ENCODE measurements at regions not wholly inside any gene's neighbourhood (a gene's known extent, or its start where the extent isn't known, plus 50 kb on each side); places are given as distances from the start of the nearest gene placed in this dataset.

DNA sequence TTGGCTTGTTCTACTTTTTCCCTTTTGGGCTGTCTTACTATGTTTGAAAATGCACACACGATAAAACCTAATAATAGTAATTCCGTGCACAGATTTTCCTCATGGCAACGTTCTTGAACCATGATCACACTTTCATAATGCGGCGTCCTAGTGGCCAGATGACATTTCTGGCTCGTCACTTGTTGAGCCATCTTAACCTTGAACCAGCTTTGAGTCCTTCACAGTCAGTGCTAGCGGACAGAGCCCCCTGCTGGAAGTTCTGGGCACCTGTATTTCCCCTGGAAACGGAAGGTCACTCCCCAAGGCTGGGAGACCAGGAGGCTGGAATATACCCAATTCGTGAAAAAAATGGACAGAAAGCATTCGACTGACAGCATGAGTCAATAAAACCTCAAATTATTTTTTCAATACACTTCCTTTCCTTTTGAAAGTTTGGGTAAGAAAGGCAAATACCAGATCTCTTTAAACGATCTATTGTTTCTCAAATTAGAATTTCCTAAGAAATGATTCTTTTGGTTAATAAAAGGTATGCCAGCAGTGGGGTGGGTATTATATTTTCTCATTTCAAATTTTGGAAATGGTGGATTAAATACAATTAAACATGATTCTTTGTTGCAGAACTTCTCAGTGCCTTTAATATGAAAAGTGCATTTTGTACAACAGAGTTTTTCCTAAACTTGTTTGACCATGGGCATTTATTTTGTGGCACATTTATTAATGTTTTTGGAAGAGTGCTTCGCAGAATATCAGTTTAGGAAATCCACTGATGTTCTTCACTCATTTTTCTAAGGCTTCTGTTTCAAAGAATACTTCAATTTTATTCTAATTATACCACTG lies 542.3 kb downstream of the QKI start (continued):
- TF ChIP-seq, protein P1, sequence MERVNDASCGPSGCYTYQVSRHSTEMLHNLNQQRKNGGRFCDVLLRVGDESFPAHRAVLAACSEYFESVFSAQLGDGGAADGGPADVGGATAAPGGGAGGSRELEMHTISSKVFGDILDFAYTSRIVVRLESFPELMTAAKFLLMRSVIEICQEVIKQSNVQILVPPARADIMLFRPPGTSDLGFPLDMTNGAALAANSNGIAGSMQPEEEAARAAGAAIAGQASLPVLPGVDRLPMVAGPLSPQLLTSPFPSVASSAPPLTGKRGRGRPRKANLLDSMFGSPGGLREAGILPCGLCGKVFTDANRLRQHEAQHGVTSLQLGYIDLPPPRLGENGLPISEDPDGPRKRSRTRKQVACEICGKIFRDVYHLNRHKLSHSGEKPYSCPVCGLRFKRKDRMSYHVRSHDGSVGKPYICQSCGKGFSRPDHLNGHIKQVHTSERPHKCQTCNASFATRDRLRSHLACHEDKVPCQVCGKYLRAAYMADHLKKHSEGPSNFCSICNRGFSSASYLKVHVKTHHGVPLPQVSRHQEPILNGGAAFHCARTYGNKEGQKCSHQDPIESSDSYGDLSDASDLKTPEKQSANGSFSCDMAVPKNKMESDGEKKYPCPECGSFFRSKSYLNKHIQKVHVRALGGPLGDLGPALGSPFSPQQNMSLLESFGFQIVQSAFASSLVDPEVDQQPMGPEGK (CRISPR knock-in tag; IDR thresholded peaks at IDR 0.05): 0 out of 2 replicates have a peak, but pooled peaks have one; percentile 16
- TF ChIP-seq ZKSCAN5 (CRISPR knock-in tag; IDR thresholded peaks at IDR 0.05) (no peak), ONECUT2 (CRISPR knock-in tag; IDR thresholded peaks at IDR 0.05) (no peak), ZNF563 (CRISPR knock-in tag; IDR thresholded peaks at IDR 0.05) (no peak), ZFP36 (IDR thresholded peaks at IDR 0.05; ENCODE audit: borderline replicate concordance, low read depth, low read length, partially characterized antibody) (no peak), RARA (CRISPR knock-in tag; IDR thresholded peaks at IDR 0.05) (peak; percentile 53), NPAS2 (CRISPR knock-in tag; IDR thresholded peaks at IDR 0.05; ENCODE audit: borderline replicate concordance) (no peak), ZNF138 (CRISPR knock-in tag; IDR thresholded peaks at IDR 0.05; ENCODE audit: low read depth) (no peak), WIZ (CRISPR knock-in tag; IDR thresholded peaks at IDR 0.05) (no peak), HMG20B (CRISPR knock-in tag; conservative IDR thresholded peaks at IDR 0.05) (no peak), ZNF737 (CRISPR knock-in tag; IDR thresholded peaks at IDR 0.05; ENCODE audit: borderline replicate concordance) (no peak), ESRRA (CRISPR knock-in tag; IDR thresholded peaks at IDR 0.05; ENCODE audit: low read depth) (peak; percentile 90), ZNF644 (CRISPR knock-in tag; IDR thresholded peaks at IDR 0.05; ENCODE audit: low read depth) (peak; percentile 78), STAT5B (CRISPR knock-in tag; IDR thresholded peaks at IDR 0.05) (no peak), NBN (conservative IDR thresholded peaks at IDR 0.05) (no peak), ZNF766 (CRISPR knock-in tag; IDR thresholded peaks at IDR 0.05; ENCODE audit: borderline replicate concordance) (no peak), XRCC5 (optimal IDR thresholded peaks at IDR 0.05; ENCODE audit: low read length) (peak; percentile 88), ZFP36L2 (CRISPR knock-in tag; IDR thresholded peaks at IDR 0.05) (no peak)
- TF ChIP-seq, protein P2, sequence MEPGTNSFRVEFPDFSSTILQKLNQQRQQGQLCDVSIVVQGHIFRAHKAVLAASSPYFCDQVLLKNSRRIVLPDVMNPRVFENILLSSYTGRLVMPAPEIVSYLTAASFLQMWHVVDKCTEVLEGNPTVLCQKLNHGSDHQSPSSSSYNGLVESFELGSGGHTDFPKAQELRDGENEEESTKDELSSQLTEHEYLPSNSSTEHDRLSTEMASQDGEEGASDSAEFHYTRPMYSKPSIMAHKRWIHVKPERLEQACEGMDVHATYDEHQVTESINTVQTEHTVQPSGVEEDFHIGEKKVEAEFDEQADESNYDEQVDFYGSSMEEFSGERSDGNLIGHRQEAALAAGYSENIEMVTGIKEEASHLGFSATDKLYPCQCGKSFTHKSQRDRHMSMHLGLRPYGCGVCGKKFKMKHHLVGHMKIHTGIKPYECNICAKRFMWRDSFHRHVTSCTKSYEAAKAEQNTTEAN (CRISPR knock-in tag; conservative IDR thresholded peaks at IDR 0.05): no peak
- TF ChIP-seq, protein P3, sequence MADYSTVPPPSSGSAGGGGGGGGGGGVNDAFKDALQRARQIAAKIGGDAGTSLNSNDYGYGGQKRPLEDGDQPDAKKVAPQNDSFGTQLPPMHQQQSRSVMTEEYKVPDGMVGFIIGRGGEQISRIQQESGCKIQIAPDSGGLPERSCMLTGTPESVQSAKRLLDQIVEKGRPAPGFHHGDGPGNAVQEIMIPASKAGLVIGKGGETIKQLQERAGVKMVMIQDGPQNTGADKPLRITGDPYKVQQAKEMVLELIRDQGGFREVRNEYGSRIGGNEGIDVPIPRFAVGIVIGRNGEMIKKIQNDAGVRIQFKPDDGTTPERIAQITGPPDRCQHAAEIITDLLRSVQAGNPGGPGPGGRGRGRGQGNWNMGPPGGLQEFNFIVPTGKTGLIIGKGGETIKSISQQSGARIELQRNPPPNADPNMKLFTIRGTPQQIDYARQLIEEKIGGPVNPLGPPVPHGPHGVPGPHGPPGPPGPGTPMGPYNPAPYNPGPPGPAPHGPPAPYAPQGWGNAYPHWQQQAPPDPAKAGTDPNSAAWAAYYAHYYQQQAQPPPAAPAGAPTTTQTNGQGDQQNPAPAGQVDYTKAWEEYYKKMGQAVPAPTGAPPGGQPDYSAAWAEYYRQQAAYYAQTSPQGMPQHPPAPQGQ (CRISPR knock-in tag; IDR thresholded peaks at IDR 0.05; ENCODE audit: borderline replicate concordance): no peak
- TF ChIP-seq, protein P4, sequence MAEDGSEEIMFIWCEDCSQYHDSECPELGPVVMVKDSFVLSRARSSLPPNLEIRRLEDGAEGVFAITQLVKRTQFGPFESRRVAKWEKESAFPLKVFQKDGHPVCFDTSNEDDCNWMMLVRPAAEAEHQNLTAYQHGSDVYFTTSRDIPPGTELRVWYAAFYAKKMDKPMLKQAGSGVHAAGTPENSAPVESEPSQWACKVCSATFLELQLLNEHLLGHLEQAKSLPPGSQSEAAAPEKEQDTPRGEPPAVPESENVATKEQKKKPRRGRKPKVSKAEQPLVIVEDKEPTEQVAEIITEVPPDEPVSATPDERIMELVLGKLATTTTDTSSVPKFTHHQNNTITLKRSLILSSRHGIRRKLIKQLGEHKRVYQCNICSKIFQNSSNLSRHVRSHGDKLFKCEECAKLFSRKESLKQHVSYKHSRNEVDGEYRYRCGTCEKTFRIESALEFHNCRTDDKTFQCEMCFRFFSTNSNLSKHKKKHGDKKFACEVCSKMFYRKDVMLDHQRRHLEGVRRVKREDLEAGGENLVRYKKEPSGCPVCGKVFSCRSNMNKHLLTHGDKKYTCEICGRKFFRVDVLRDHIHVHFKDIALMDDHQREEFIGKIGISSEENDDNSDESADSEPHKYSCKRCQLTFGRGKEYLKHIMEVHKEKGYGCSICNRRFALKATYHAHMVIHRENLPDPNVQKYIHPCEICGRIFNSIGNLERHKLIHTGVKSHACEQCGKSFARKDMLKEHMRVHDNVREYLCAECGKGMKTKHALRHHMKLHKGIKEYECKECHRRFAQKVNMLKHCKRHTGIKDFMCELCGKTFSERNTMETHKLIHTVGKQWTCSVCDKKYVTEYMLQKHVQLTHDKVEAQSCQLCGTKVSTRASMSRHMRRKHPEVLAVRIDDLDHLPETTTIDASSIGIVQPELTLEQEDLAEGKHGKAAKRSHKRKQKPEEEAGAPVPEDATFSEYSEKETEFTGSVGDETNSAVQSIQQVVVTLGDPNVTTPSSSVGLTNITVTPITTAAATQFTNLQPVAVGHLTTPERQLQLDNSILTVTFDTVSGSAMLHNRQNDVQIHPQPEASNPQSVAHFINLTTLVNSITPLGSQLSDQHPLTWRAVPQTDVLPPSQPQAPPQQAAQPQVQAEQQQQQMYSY (CRISPR knock-in tag; IDR thresholded peaks at IDR 0.05): no peak

Measured in HepG2 (cell line).